GM21786 (cell line): ENCODE measurements at regions not wholly inside any gene's neighbourhood (a gene's known extent, or its start where the extent isn't known, plus 50 kb on each side); places are given as distances from the start of the nearest gene placed in this dataset.
"Not testable (repeated sequence)": the region's sequence is repeated elsewhere in the genome, so short reads cannot be mapped to it uniquely, and the experiment has no call there.

ENCODE experiments used
- ATAC-seq: cut with Tn5 transposase; IDR thresholded peaks from one replicate; pipeline ENCODE4 v1.9.1; 2021; ENCODE audit not compliant: unreplicated experiment

DNA sequence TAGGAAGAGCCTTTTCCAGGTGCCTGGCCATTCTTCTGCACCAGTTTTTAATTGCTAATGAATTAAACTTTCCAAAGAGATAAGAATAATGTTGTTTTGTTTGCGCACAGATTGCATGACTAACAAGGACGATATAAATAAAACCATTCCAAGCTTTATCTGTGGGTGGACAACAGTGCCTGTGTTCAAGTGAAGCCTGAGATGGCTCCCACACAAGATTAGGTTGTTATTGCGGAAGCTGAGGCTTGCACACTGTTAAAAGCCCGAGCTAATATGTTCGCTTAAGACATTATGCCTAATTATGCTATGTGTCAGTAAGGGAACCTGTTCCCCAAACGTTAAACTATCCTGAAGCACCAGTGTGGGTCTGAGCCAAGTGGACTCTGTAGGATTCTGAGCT is 58.5 kb upstream of the NBPF11 start:
- not testable (repeated sequence) for ATAC-seq

DNA sequence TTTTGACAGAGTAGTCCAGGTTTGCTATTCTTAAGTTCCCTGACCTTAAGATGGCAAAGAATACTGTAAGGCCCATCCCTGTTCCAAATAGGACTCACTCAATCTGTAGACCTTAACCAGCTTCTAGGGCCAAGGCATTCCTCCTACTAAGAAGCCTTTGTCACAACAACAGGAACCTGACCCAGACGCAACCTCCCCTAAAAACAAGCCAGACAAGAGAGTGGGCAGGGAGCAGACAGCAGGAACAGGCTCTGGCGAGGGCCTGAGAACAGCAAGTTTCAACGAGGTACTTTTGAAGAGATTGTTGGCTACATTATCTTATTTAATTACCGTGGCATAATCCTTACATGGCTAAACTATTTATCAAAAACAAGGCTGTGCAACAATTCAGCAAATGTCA is 58.1 kb upstream of the NBPF11 start:
- ATAC-seq, result not testable (repeated sequence)

DNA sequence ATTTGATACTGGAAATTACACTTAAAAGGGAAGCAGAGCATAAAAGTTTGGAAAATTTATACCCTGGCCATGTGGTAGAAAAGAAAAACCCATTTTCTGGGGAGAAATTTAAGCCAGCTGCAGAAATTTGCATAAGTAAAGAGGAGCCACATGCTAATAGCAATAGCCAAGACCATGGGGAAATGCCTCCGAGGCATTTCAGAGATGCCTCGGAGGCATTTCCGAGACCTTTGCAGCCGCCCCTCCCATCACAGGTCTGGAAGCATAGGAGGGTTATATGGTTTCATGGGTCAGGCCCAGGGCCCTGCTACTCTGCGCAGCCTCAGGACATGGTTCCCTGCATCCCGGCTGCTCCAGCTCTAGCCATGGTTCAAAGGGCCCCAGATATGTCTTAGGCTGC is 49.9 kb upstream of the NBPF11 start:
- ATAC-seq, result not testable (repeated sequence)
